A549 (cell line): ENCODE measurements at regions not wholly inside any gene's neighbourhood (a gene's known extent, or its start where the extent isn't known, plus 50 kb on each side); places are given as distances from the start of the nearest gene placed in this dataset.

ENCODE experiments used
- ATAC-seq, 2 experiments: fragments of 200-7000 bp in 1 of 2; fragments of >200 bp in 1 of 2; cut with Nextera tagmentation in 1 of 2; cut with Tn5 transposase in 1 of 2; 3 replicates each; pipeline versions ENCODE4 v1.8.0 to v1.9.1; 2018 to 2020; ENCODE audit warnings: mild to moderate bottlenecking in 1 of 2, moderate library complexity in 1 of 2
- CTCF ChIA-PET: fragments of 300-600 bp; sonication (Branson Sonifier 250); formaldehyde crosslinking; extraction: SDS; loops from one replicate; lab custom pipeline; 2021; ENCODE audit warnings: antibody characterized with exemption, inconsistent platforms; lab: Yijun Ruan, JAX
- POLR2A ChIA-PET: fragments of 350-600 bp; formaldehyde crosslinking; extraction: SDS; loops from one replicate; lab custom pipeline; 2021; ENCODE audit warnings: antibody characterized with exemption, inconsistent platforms; lab: Yijun Ruan, JAX
- DNase-seq, 2 experiments: peaks; one replicate each; pipeline versions ENCODE4 v3.0.0 to v3.0.0-alpha.2; 2011 to 2016; ENCODE audit warnings: low read depth in 1 of 2, low spot score in 1 of 2
- FAIRE-seq: peaks from 2 replicates; lab custom pipeline; 2011; peaks lifted over from hg19 to GRCh38; lab: Jason Lieb, UNC
- H3K27ac ChIP-seq, 2 experiments: fragments of >200 bp; sonication (Bioruptor Twin); formaldehyde crosslinking; 3 replicates each; pipeline ENCODE4 v1.5.1; 2016 to 2017
- H3K4me1 ChIP-seq: fragments of >200 bp; sonication (Bioruptor Twin); formaldehyde crosslinking; 3 replicates; pipeline ENCODE4 v1.6.1; 2016
- H3K4me2 ChIP-seq: fragments of >200 bp; sonication (Bioruptor Twin); formaldehyde crosslinking; 3 replicates; pipeline ENCODE4 v1.6.1; 2016
- H3K4me3 ChIP-seq: fragments of >200 bp; sonication (Bioruptor Twin); formaldehyde crosslinking; 3 replicates; pipeline ENCODE4 v1.5.1; 2016
- H3K9me3 ChIP-seq: fragments of >200 bp; sonication (Bioruptor Twin); formaldehyde crosslinking; 3 replicates; pipeline ENCODE4 v1.6.1; 2016
- CBX2 ChIP-seq: fragments of 200-600 bp; sonication (generic); IDR thresholded peaks from 2 replicates; pipeline ENCODE4 v1.6.1; 2016; ENCODE audit warnings: low read depth, mild to moderate bottlenecking, borderline replicate concordance
- CEBPB ChIP-seq, 2 experiments: fragments of >200 bp in 1 of 2; sonication (Bioruptor Twin) in 1 of 2; formaldehyde crosslinking in 1 of 2; IDR thresholded peaks; 2 replicates each; pipeline ENCODE4 v1.6.1; 2012 to 2016
- EHMT2 ChIP-seq: fragments of 200-600 bp; sonication (generic); IDR thresholded peaks from 2 replicates; pipeline ENCODE4 v1.6.1; 2016; ENCODE audit warnings: antibody characterized with exemption, low read depth, mild to moderate bottlenecking, moderate library complexity
- ESRRA ChIP-seq: fragments of 150-350 bp; IDR thresholded peaks from 2 replicates; pipeline ENCODE4 v1.6.1; 2014; ENCODE audit warnings: mild to moderate bottlenecking, low read length, borderline replicate concordance
- FOSL2 ChIP-seq, 2 experiments: fragments of 450-650 bp in 1 of 2; fragments of >200 bp in 1 of 2; sonication (Bioruptor Twin) in 1 of 2; formaldehyde crosslinking; IDR thresholded peaks; 2 replicates each; pipeline versions ENCODE4 v1.5.0 to v1.6.1; 2016 to 2020; ENCODE audit warnings: mild to moderate bottlenecking in 1 of 2, moderate library complexity in 1 of 2
- GATA3 ChIP-seq: IDR thresholded peaks from 2 replicates; pipeline ENCODE4 v1.6.1; 2012; ENCODE audit warnings: borderline replicate concordance
- HDAC2 ChIP-seq: fragments of 200-600 bp; sonication (generic); IDR thresholded peaks from 2 replicates; pipeline ENCODE4 v1.6.1; 2016
- HOXA7 ChIP-seq: fragments of 250-450 bp; sonication (Bioruptor Pico); IDR thresholded peaks from 2 replicates; pipeline ENCODE4 v1.5.0; 2020; ENCODE audit warnings: mild to moderate bottlenecking, moderate library complexity
- JUN ChIP-seq, 2 experiments: fragments of >200 bp; sonication (Bioruptor Twin); formaldehyde crosslinking; IDR thresholded peaks; 2 replicates in 1 of 2; 3 replicates in 1 of 2; pipeline ENCODE4 v1.6.1; 2016 to 2017
- JUNB ChIP-seq: fragments of >200 bp; sonication (Bioruptor Twin); formaldehyde crosslinking; IDR thresholded peaks from 2 replicates; pipeline ENCODE4 v1.6.1; 2016
- KDM1A ChIP-seq: fragments of 200-600 bp; sonication (generic); IDR thresholded peaks from 2 replicates; pipeline ENCODE4 v1.6.1; 2016; ENCODE audit warnings: low read depth, mild to moderate bottlenecking
- NFE2L2 ChIP-seq: fragments of 150-350 bp; conservative IDR thresholded peaks from 2 replicates; pipeline ENCODE4 v1.6.1; 2014; ENCODE audit warnings: low read length
- NPAS2 ChIP-seq: fragments of 250-450 bp; sonication (Bioruptor Pico); IDR thresholded peaks from 2 replicates; pipeline ENCODE4 v1.8.0; 2022; ENCODE audit warnings: mild to moderate bottlenecking, moderate library complexity, borderline replicate concordance
- PHF8 ChIP-seq: fragments of 200-600 bp; sonication (generic); IDR thresholded peaks from 2 replicates; pipeline ENCODE4 v1.6.1; 2016; ENCODE audit warnings: low read depth, mild to moderate bottlenecking, antibody characterized with exemption, moderate library complexity, borderline replicate concordance
- POLR2A ChIP-seq: IDR thresholded peaks from 2 replicates; pipeline ENCODE4 v1.6.1; 2012; ENCODE audit warnings: mild to moderate bottlenecking, low read length
- RARB ChIP-seq: fragments of 250-450 bp; sonication (Bioruptor Pico); IDR thresholded peaks from 2 replicates; pipeline ENCODE4 v1.8.0; 2021; ENCODE audit warnings: mild to moderate bottlenecking, moderate library complexity
- REST ChIP-seq: fragments of 200-600 bp; sonication (generic); IDR thresholded peaks from 2 replicates; pipeline ENCODE4 v1.6.1; 2016; ENCODE audit warnings: antibody characterized with exemption, mild to moderate bottlenecking, moderate library complexity
- RFX5 ChIP-seq: fragments of 450-650 bp; IDR thresholded peaks from 2 replicates; pipeline ENCODE4 v1.7.1; 2014; ENCODE audit warnings: antibody characterized with exemption, mild to moderate bottlenecking, moderate library complexity
- RNF2 ChIP-seq: fragments of 200-600 bp; sonication (generic); IDR thresholded peaks from 2 replicates; pipeline ENCODE4 v1.6.1; 2016; ENCODE audit warnings: low read depth, mild to moderate bottlenecking, antibody characterized with exemption, moderate library complexity, borderline replicate concordance
- TP53 ChIP-seq: fragments of 250-450 bp; sonication (Bioruptor Pico); IDR thresholded peaks from 2 replicates; pipeline ENCODE4 v1.5.0; 2021; ENCODE audit warnings: mild to moderate bottlenecking, moderate library complexity
- ZSCAN20 ChIP-seq: fragments of 250-450 bp; sonication (Bioruptor Pico); IDR thresholded peaks from 2 replicates; pipeline ENCODE4 v1.8.0; 2022; ENCODE audit warnings: mild to moderate bottlenecking, moderate library complexity
- WGBS: methylation state at CpG from one replicate; pipeline ENCODE4 v1.1.6; 2017; ENCODE audit errors: missing lambda C conversion rate; 5-methylcytosine and 5-hydroxymethylcytosine counted together
- TF ChIP-seq, protein P1 (sequence below): IDR thresholded peaks from 2 replicates; pipeline ENCODE4 v1.6.1; 2012; ENCODE audit warnings: low read depth, borderline replicate concordance
- TF ChIP-seq, protein P2 (sequence below): fragments of 250-450 bp; sonication (Bioruptor Pico); IDR thresholded peaks from 2 replicates; pipeline ENCODE4 v1.5.0; 2021; ENCODE audit warnings: mild to moderate bottlenecking, moderate library complexity, borderline replicate concordance

GRCh38 chr13:75995966-75996365 is 359.8 kb downstream of the LMO7 start:
- Histone ChIP-seq H3K4me1 (no peaks in the 10 kb centered on the region), H3K4me3 (no peak overlapping the region), H3K4me2 (no peak overlapping the region), H3K27ac (no peak overlapping the region), H3K9me3 (no peaks in the 10 kb centered on the region)
- POLR2A ChIA-PET: no interaction called here
- CTCF ChIA-PET: no interaction called here
- WGBS: 92% methylated on average over 2 of the region's 2 CpGs
- FAIRE-seq (no peak), DNase-seq (no peak), ATAC-seq (no peak)
- TF ChIP-seq RFX5 (no peak), RNF2 (no peak), JUNB (no peak), GATA3 (no peak), CEBPB (IDR thresholded peaks at IDR 0.05) (no peak), JUN (IDR thresholded peaks at IDR 0.05) (no peak), ESRRA (no peak), KDM1A (no peak), NPAS2 (CRISPR knock-in tag) (no peak), EHMT2 (no peak), TP53 (no peak), REST (no peak), PHF8 (no peak), HOXA7 (CRISPR knock-in tag) (no peak), ZSCAN20 (no peak)
- TF ChIP-seq, protein P1, sequence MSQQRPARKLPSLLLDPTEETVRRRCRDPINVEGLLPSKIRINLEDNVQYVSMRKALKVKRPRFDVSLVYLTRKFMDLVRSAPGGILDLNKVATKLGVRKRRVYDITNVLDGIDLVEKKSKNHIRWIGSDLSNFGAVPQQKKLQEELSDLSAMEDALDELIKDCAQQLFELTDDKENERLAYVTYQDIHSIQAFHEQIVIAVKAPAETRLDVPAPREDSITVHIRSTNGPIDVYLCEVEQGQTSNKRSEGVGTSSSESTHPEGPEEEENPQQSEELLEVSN: no peak
- TF ChIP-seq, all 56 proteins: peak for 0

- POLR2A ChIA-PET: no interaction called here
- 78% methylated on average over 8 of the region's 8 CpGs for WGBS
- no peaks in the 10 kb centered on the region for H3K9me3 ChIP-seq
- no peak overlapping the region for H3K4me3 ChIP-seq
- FAIRE-seq (no peak), ATAC-seq (no peak), DNase-seq (peak in 1 of 2 experiments; percentile 18)
- no peak overlapping the region for H3K4me2 ChIP-seq
- CTCF ChIA-PET: no interaction called here
- no peaks in the 10 kb centered on the region for H3K4me1 ChIP-seq
- no peak overlapping the region for H3K27ac ChIP-seq
- TF ChIP-seq CEBPB (IDR thresholded peaks at IDR 0.05) (peak; percentile 43 to 83; a peak in 3 of 4 replicates), FOSL2 (IDR thresholded peaks at IDR 0.05) (no peak), FOSL2 (CRISPR knock-in tag; IDR thresholded peaks at IDR 0.05) (peak; percentile 20; the same call in 1 of the 2 replicates), POLR2A (no peak), NFE2L2 (no peak), HDAC2 (no peak), NPAS2 (CRISPR knock-in tag) (no peak)
These were observed 357.7 kb downstream of the LMO7 start for GRCh38 chr13:75993823-75994222.

DNA sequence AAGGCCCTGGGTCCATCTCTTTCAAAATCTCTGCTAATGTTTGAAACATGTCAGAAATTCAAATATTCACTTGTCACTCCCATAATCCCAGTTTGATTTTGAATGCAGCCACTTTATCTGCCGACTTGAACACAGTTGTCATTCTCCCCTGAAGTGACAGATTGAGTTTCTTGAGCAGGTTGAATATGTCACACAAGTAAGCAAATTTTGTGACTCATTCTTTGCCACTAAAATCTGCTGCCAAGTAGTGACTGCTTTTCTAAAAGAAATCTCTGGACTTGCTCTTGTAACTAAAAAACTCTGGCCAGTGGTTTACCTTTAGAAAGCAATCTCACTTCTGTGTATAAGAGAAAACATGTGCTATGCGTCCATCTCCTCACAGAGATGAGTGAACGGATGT is 357.1 kb downstream of the LMO7 start:
- H3K4me2 ChIP-seq: no peak overlapping the region
- TF ChIP-seq CBX2 (no peak), RARB (CRISPR knock-in tag) (no peak), CEBPB (IDR thresholded peaks at IDR 0.05) (no peak)
- TF ChIP-seq, protein P2, sequence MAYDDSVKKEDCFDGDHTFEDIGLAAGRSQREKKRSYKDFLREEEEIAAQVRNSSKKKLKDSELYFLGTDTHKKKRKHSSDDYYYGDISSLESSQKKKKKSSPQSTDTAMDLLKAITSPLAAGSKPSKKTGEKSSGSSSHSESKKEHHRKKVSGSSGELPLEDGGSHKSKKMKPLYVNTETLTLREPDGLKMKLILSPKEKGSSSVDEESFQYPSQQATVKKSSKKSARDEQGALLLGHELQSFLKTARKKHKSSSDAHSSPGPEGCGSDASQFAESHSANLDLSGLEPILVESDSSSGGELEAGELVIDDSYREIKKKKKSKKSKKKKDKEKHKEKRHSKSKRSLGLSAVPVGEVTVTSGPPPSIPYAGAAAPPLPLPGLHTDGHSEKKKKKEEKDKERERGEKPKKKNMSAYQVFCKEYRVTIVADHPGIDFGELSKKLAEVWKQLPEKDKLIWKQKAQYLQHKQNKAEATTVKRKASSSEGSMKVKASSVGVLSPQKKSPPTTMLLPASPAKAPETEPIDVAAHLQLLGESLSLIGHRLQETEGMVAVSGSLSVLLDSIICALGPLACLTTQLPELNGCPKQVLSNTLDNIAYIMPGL (CRISPR knock-in tag): no peak

More for the DNA sequence above, 357.1 kb downstream of the LMO7 start:
- ATAC-seq: no peak
- H3K9me3 ChIP-seq: no peaks in the 10 kb centered on the region
- FAIRE-seq: no peak
- no peak overlapping the region for H3K27ac ChIP-seq
- no peaks in the 10 kb centered on the region for H3K4me1 ChIP-seq
- CTCF ChIA-PET: interaction anchor here (0.9 kb wide), 1 partner anchor 118 kb away, joined by 3 read pairs; no protein-coding TSS in a partner anchor
- H3K4me3 ChIP-seq: no peak overlapping the region
- DNase-seq: no peak
- WGBS: 83% methylated on average over 3 of the region's 3 CpGs
- POLR2A ChIA-PET: no interaction called here
